IPS-18c (cell line): ENCODE measurements at regions not wholly inside any gene's neighbourhood (a gene's known extent, or its start where the extent isn't known, plus 50 kb on each side); places are given as distances from the start of the nearest gene placed in this dataset.
"Not testable (repeated sequence)": the region's sequence is repeated elsewhere in the genome, so short reads cannot be mapped to it uniquely, and the experiment has no call there.

ENCODE experiments used
- H3K4me3 ChIP-seq: 2 replicates; pipeline ENCODE4 v1.7.0; 2013; ENCODE audit warnings: low read depth, mild to moderate bottlenecking, low read length, moderate library complexity; ENCODE audit not compliant: insufficient read depth
- H3K9me3 ChIP-seq: one replicate; pipeline ENCODE4 v1.6.1; 2013; ENCODE audit warnings: mild to moderate bottlenecking, low read length, moderate library complexity; ENCODE audit not compliant: control insufficient read depth, insufficient read depth

DNA sequence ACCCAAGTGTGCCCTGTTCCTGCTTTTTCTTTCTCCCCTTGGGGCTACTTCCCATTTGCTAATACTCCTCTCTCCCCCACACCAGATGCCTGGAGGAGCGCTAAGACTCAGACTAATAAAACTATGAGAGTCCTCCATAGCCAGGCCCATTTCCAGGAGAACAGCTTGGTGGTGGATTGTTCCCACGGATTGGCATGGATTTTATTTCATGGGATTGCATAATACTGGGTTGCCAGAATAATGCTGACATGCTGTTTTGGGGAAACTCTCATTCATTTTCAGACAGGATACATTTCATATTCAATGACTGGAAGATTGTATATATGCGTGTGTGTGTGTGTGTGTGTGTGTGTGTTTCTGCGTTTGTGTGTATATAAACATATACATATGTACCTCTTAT lies 447.5 kb upstream of the PITX2 start:
- no peaks in the 10 kb centered on the region for H3K9me3 ChIP-seq
- H3K4me3 ChIP-seq = no peak overlapping the region

- no peak overlapping the region for H3K4me3 ChIP-seq
- H3K9me3 ChIP-seq = no peaks in the 10 kb centered on the region
Observed at GRCh38 chr4:111074523-111075114, 451.7 kb upstream of the PITX2 start.

- H3K4me3 ChIP-seq, H3K9me3 ChIP-seq: not testable (repeated sequence)
Observed at GRCh38 chr4:111076299-111076698, 453.4 kb upstream of the PITX2 start.

- Histone ChIP-seq H3K4me3 (no peak overlapping the region), H3K9me3 (no peaks in the 10 kb centered on the region)
Observed at GRCh38 chr4:111108153-111108552, 485.3 kb upstream of the PITX2 start.

- Histone ChIP-seq H3K9me3 (no peaks in the 10 kb centered on the region), H3K4me3 (no peak overlapping the region)
Observed at GRCh38 chr4:111113591-111113990, 490.7 kb upstream of the PITX2 start.

GRCh38 chr4:111115881-111116280 lies 493.0 kb upstream of the PITX2 start:
- Histone ChIP-seq H3K9me3 (no peaks in the 10 kb centered on the region), H3K4me3 (no peak overlapping the region)

DNA sequence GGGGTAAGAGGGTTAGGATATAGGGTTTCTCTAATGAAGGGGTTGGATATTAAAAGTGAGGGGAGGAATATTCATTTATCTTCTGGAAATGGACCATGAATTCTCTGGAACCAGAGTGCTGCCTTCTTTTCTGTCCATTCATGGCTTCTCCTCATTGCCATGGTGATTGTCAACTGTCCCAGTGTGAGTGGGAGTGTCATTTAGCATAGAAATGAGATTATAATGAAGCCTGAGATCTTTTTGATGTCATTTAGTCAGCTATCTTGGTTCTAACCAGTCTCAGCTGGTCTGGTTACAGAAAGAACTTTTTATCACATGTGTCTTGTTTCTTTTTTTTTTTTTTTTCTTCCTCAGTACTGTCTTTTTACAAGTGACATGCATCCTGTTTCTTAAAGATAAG lies 497.3 kb upstream of the PITX2 start:
- Histone ChIP-seq H3K4me3 (no peak overlapping the region), H3K9me3 (no peaks in the 10 kb centered on the region)

- no peaks in the 10 kb centered on the region for H3K9me3 ChIP-seq
- no peak overlapping the region for H3K4me3 ChIP-seq
Observed at GRCh38 chr4:111126340-111126739, 503.5 kb upstream of the PITX2 start.

GRCh38 chr4:111127841-111128240 lies 505.0 kb upstream of the PITX2 start:
- no peaks in the 10 kb centered on the region for H3K9me3 ChIP-seq
- no peak overlapping the region for H3K4me3 ChIP-seq

- H3K9me3 ChIP-seq = no peaks in the 10 kb centered on the region
- no peak overlapping the region for H3K4me3 ChIP-seq
Observed at GRCh38 chr4:111128327-111128726, 505.4 kb upstream of the PITX2 start.

- H3K9me3 ChIP-seq = no peaks in the 10 kb centered on the region
- H3K4me3 ChIP-seq = no peak overlapping the region
Observed at GRCh38 chr4:111136438-111136837, 513.6 kb upstream of the PITX2 start.

DNA sequence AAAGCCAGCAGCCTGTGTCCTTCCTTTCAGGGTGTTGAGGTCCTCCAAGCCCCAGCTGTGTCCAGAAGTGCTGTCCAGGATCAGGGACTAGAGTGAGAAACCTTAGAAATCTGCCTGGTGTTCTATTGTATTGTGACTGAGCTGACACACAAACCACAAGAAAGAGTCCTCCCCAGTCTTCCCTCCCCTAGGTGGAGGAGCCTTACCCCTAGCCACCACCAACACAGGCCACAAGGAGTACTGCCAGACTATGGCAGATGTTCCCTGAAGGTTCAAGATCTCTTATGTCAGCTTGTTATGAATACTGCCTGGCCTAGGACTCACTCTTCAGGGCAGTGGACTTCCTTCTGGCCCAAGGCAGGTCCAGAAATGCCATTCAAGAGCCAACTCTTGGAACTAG lies 514.1 kb upstream of the PITX2 start:
- Histone ChIP-seq H3K9me3 (no peaks in the 10 kb centered on the region), H3K4me3 (no peak overlapping the region)

- Histone ChIP-seq H3K4me3 (no peak overlapping the region), H3K9me3 (no peaks in the 10 kb centered on the region)
Observed at GRCh38 chr4:111143510-111143909, 520.6 kb upstream of the PITX2 start.

DNA sequence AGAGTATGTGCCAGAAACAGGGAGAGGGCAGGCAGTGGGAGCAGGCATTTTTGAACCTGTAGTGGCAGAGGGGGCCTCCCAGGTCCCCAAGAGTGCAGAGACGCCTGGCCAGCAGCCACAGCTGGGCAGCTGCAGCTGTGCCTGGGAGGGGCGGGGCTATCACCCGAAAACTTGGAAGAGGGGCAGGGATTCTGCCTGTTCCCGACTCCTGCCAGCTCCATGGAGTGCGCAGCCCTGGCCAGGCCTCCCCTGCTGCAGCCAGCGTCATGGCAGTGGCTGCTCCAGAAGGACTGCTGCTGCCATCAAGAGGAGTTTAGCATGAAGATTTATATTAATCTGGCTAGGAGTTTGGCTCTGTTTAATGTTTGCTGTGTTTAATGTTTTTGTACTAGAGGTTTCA lies 532.1 kb upstream of the PITX2 start:
- Histone ChIP-seq H3K4me3 (no peak overlapping the region), H3K9me3 (peaks cover 4% of the 10 kb centered on the region)

GRCh38 chr4:111164556-111164955 lies 541.7 kb upstream of the PITX2 start:
- not testable (repeated sequence) for H3K4me3 ChIP-seq, H3K9me3 ChIP-seq

- no peak overlapping the region for H3K4me3 ChIP-seq
- H3K9me3 ChIP-seq = no peaks in the 10 kb centered on the region
Observed at GRCh38 chr4:111174331-111174730, 551.5 kb upstream of the PITX2 start.

GRCh38 chr4:111178231-111178630 lies 555.4 kb upstream of the PITX2 start:
- H3K4me3 ChIP-seq = no peak overlapping the region
- H3K9me3 ChIP-seq = peaks cover under 1% of the 10 kb centered on the region

GRCh38 chr4:111187108-111187507 lies 564.2 kb upstream of the PITX2 start:
- peaks cover 2% of the 10 kb centered on the region for H3K9me3 ChIP-seq
- no peak overlapping the region for H3K4me3 ChIP-seq

DNA sequence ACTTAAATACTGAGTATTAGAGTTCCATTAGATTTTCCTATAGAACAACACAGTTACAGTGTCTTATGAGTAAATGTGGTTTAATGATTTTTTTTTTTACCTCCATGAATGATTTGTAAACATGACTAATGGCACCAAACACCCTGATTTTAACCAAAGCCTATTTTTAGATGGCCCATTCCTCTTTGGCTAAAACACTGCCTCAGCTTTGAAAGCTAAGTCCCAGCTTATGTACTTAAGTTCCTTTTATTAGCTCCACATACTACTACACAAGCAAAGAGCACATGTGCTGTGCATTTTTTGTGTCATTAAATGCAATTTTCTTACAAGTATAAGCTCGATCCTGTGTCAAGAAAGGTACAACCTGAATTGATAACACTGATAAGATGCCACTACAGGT lies 575.6 kb upstream of the PITX2 start:
- Histone ChIP-seq H3K4me3 (no peak overlapping the region), H3K9me3 (no peaks in the 10 kb centered on the region)
